ENCODE measurements at regions not wholly inside any gene's neighbourhood (a gene's known extent, or its start where the extent isn't known, plus 50 kb on each side); places are given as distances from the start of the nearest gene placed in this dataset.

GRCh38 chr17:79417476-79417988 lies 193.3 kb downstream of the RBFOX3 start:
- ChIA-PET RAD21 (ENCODE audit: low non-redundant PET in 1 of 2, low total read pairs in 2 of 2, uncharacterized antibody in 2 of 2, unreplicated experiment in 2 of 2) (no interaction called here), POLR2A (no interaction called here), CTCF (no interaction called here)
- H3K79me2 ChIP-seq (ENCODE audit: insufficient read depth, low read length): no peaks in the 10 kb centered on the region
- H3K9ac ChIP-seq (ENCODE audit: low read length): no peak overlapping the region
- DNase-seq (ENCODE audit: low read depth, low spot score) (no peak), ATAC-seq (no peak)
- peaks cover 10 to 13% of the 10 kb centered on the region in 2 experiments for H3K4me1 ChIP-seq (ENCODE audit: control insufficient read depth in 1 of 2, insufficient read depth in 2 of 2, low read length in 2 of 2)
- H3K4me2 ChIP-seq (ENCODE audit: low read length): no peak overlapping the region
- peaks cover 62% of the 10 kb centered on the region for H3K27me3 ChIP-seq (ENCODE audit: insufficient read depth, low read length)
- H2AFZ ChIP-seq (ENCODE audit: low read depth, low read length, poor library complexity, severe bottlenecking): no peak overlapping the region
- no TSS peak for BruUV-seq (replicated peaks)
- intact Hi-C loops (cut with micrococcal nuclease): loop anchor here (5.0 kb wide), 1 partner anchor 290 kb away; no protein-coding TSS in a partner anchor
- no peaks in the 10 kb centered on the region for H3K36me3 ChIP-seq (ENCODE audit: control insufficient read depth in 1 of 2, insufficient read depth in 2 of 2, low read length in 2 of 2)
- H4K20me1 ChIP-seq (ENCODE audit: insufficient read depth): no peaks in the 10 kb centered on the region
- no peaks in the 10 kb centered on the region for H3K9me2 ChIP-seq (ENCODE audit: insufficient read depth)
- H3K27ac ChIP-seq (ENCODE audit: low read depth, low read length): no peak overlapping the region
- no peaks in the 10 kb centered on the region for H3K9me3 ChIP-seq (ENCODE audit: control insufficient read depth in 1 of 2, insufficient read depth in 1 of 2, low read depth in 1 of 2, low read length in 2 of 2)
- TF ChIP-seq SRF (IDR thresholded peaks at IDR 0.05; ENCODE audit: low read depth) (no peak), ATF3 (IDR thresholded peaks at IDR 0.05) (no peak), SP1 (IDR thresholded peaks at IDR 0.05; ENCODE audit: low read depth) (no peak), ZNF274 (IDR thresholded peaks at IDR 0.05; ENCODE audit: low read depth, low read length) (no peak), CBX3 (IDR thresholded peaks at IDR 0.05; ENCODE audit: low read depth) (no peak), ELF1 (IDR thresholded peaks at IDR 0.05; ENCODE audit: borderline replicate concordance, low read depth) (no peak), TCF7L2 (IDR thresholded peaks at IDR 0.05; ENCODE audit: borderline replicate concordance, extremely low read depth, insufficient read depth, insufficient read length) (no peak)
- no peak overlapping the region for H3K4me3 ChIP-seq (replicated peaks in 1 of 2; ENCODE audit: low read depth in 1 of 2, low read length in 2 of 2)

GRCh38 chr17:79415909-79416308 lies 194.9 kb downstream of the RBFOX3 start:
- Histone ChIP-seq H3K9me3 (ENCODE audit: control insufficient read depth in 1 of 2, insufficient read depth in 1 of 2, low read depth in 1 of 2, low read length in 2 of 2) (no peaks in the 10 kb centered on the region), H3K4me3 (replicated peaks in 1 of 2; ENCODE audit: low read depth in 1 of 2, low read length in 2 of 2) (no peak overlapping the region), H4K20me1 (ENCODE audit: insufficient read depth) (no peaks in the 10 kb centered on the region), H3K4me1 (ENCODE audit: control insufficient read depth in 1 of 2, insufficient read depth in 2 of 2, low read length in 2 of 2) (peaks cover 9 to 10% of the 10 kb centered on the region in 2 experiments), H3K79me2 (ENCODE audit: insufficient read depth, low read length) (no peaks in the 10 kb centered on the region), H3K9me2 (ENCODE audit: insufficient read depth) (no peaks in the 10 kb centered on the region), H3K9ac (ENCODE audit: low read length) (no peak overlapping the region), H3K4me2 (ENCODE audit: low read length) (no peak overlapping the region), H3K27ac (ENCODE audit: low read depth, low read length) (no peak overlapping the region), H3K27me3 (ENCODE audit: insufficient read depth, low read length) (peaks cover 67% of the 10 kb centered on the region), H3K36me3 (ENCODE audit: control insufficient read depth in 1 of 2, insufficient read depth in 2 of 2, low read length in 2 of 2) (no peaks in the 10 kb centered on the region), H2AFZ (ENCODE audit: low read depth, low read length, poor library complexity, severe bottlenecking) (no peak overlapping the region)
- DNase-seq (ENCODE audit: low read depth, low spot score): no peak
- RAD21 ChIA-PET (ENCODE audit: low non-redundant PET in 1 of 2, low total read pairs in 2 of 2, uncharacterized antibody in 2 of 2, unreplicated experiment in 2 of 2): no interaction called here
- intact Hi-C loops (cut with micrococcal nuclease): loop anchor here (5.0 kb wide), 1 partner anchor 291 kb away; no protein-coding TSS in a partner anchor
- CTCF ChIA-PET: interaction anchor here (1.6 kb wide), 1 partner anchor 15 kb away, joined by 9 read pairs; no protein-coding TSS in a partner anchor
- BruUV-seq (replicated peaks): no TSS peak
- POLR2A ChIA-PET: no interaction called here
- ATAC-seq: no peak
- TF ChIP-seq JUND (IDR thresholded peaks at IDR 0.05) (no peak), CEBPB (IDR thresholded peaks at IDR 0.05; ENCODE audit: low read depth) (no peak), EZH2 (IDR thresholded peaks at IDR 0.05) (no peak), ELF1 (IDR thresholded peaks at IDR 0.05; ENCODE audit: borderline replicate concordance, low read depth) (no peak), ZFX (IDR thresholded peaks at IDR 0.05) (no peak), SP1 (IDR thresholded peaks at IDR 0.05; ENCODE audit: low read depth) (no peak), YY1 (IDR thresholded peaks at IDR 0.05; ENCODE audit: extremely low read depth, insufficient replicate concordance, low read depth, low read length) (no peak), CTCF (IDR thresholded peaks at IDR 0.05 in 2 of 3, conservative IDR thresholded peaks at IDR 0.05 in 1 of 3; ENCODE audit: borderline replicate concordance in 1 of 3, insufficient read depth in 1 of 3, low read depth in 2 of 3, low read length in 2 of 3) (no peak)
- TF ChIP-seq, protein P1, sequence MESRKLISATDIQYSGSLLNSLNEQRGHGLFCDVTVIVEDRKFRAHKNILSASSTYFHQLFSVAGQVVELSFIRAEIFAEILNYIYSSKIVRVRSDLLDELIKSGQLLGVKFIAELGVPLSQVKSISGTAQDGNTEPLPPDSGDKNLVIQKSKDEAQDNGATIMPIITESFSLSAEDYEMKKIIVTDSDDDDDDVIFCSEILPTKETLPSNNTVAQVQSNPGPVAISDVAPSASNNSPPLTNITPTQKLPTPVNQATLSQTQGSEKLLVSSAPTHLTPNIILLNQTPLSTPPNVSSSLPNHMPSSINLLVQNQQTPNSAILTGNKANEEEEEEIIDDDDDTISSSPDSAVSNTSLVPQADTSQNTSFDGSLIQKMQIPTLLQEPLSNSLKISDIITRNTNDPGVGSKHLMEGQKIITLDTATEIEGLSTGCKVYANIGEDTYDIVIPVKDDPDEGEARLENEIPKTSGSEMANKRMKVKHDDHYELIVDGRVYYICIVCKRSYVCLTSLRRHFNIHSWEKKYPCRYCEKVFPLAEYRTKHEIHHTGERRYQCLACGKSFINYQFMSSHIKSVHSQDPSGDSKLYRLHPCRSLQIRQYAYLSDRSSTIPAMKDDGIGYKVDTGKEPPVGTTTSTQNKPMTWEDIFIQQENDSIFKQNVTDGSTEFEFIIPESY (IDR thresholded peaks at IDR 0.05; ENCODE audit: extremely low read depth, insufficient replicate concordance, low read length): no peak
- TF ChIP-seq, protein P2, sequence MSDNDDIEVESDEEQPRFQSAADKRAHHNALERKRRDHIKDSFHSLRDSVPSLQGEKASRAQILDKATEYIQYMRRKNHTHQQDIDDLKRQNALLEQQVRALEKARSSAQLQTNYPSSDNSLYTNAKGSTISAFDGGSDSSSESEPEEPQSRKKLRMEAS (IDR thresholded peaks at IDR 0.05): no peak
